Loucy (cell line): ENCODE measurements at regions not wholly inside any gene's neighbourhood (a gene's known extent, or its start where the extent isn't known, plus 50 kb on each side); places are given as distances from the start of the nearest gene placed in this dataset.

Source experiments
- H2AFZ ChIP-seq: fragments of 200-600 bp; sonication (generic); 2 replicates; pipeline ENCODE4 v1.6.0; 2016; ENCODE audit warnings: antibody characterized with exemption, mild to moderate bottlenecking, low read length, moderate library complexity
- H3F3A ChIP-seq: fragments of 200-600 bp; 2 replicates; pipeline ENCODE4 v1.6.0; 2016; ENCODE audit warnings: antibody characterized with exemption, low read depth, mild to moderate bottlenecking
- H3K27me3 ChIP-seq: fragments of 200-600 bp; sonication (generic); 2 replicates; pipeline ENCODE4 v1.6.1; 2014; ENCODE audit warnings: low read length, mild to moderate bottlenecking; ENCODE audit not compliant: insufficient read depth, poor library complexity, severe bottlenecking
- H3K36me3 ChIP-seq: fragments of 200-600 bp; sonication (generic); 2 replicates; pipeline ENCODE4 v1.6.1; 2016; ENCODE audit warnings: low read length; ENCODE audit not compliant: insufficient read depth
- H3K4me1 ChIP-seq: fragments of 200-600 bp; sonication (generic); 2 replicates; pipeline ENCODE4 v1.5.1; 2014; ENCODE audit warnings: low read length, mild to moderate bottlenecking; ENCODE audit not compliant: insufficient read depth, poor library complexity, severe bottlenecking
- H3K4me2 ChIP-seq: fragments of 200-600 bp; sonication (generic); 2 replicates; pipeline ENCODE4 v1.6.0; 2014; ENCODE audit warnings: antibody characterized with exemption, low read length, low read depth, mild to moderate bottlenecking; ENCODE audit not compliant: poor library complexity, severe bottlenecking
- H3K4me3 ChIP-seq: fragments of 200-600 bp; sonication (generic); 2 replicates; pipeline ENCODE4 v1.5.1; 2014; ENCODE audit warnings: low read length, mild to moderate bottlenecking, mixed read lengths; ENCODE audit not compliant: poor library complexity, severe bottlenecking
- H3K79me2 ChIP-seq: fragments of 200-600 bp; sonication (generic); 2 replicates; pipeline ENCODE4 v1.6.1; 2014; ENCODE audit warnings: low read length; ENCODE audit not compliant: insufficient read depth
- H3K9ac ChIP-seq: fragments of 200-600 bp; sonication (generic); 2 replicates; pipeline ENCODE4 v1.6.0; 2014; ENCODE audit warnings: mild to moderate bottlenecking, low read depth, low read length, moderate library complexity; ENCODE audit not compliant: poor library complexity, severe bottlenecking
- H3K9me2 ChIP-seq: fragments of 200-600 bp; sonication (generic); replicated peaks from 2 replicates; pipeline ENCODE4 v1.6.1; 2016; ENCODE audit warnings: low read depth, low read length, mixed read lengths
- H3K9me3 ChIP-seq: fragments of 200-600 bp; sonication (generic); 2 replicates; pipeline ENCODE4 v1.6.1; 2014; ENCODE audit warnings: mild to moderate bottlenecking, antibody characterized with exemption, low read length, low read depth; ENCODE audit not compliant: insufficient read depth
- H4K20me1 ChIP-seq: fragments of 200-600 bp; sonication (generic); 2 replicates; pipeline ENCODE4 v1.6.0; 2014; ENCODE audit warnings: antibody characterized with exemption, low read length, mild to moderate bottlenecking; ENCODE audit not compliant: insufficient read depth, poor library complexity, severe bottlenecking
- CTCF ChIP-seq: fragments of 200-600 bp; sonication (generic); conservative IDR thresholded peaks from 2 replicates; pipeline ENCODE4 v1.5.1; 2014; ENCODE audit warnings: mild to moderate bottlenecking, antibody characterized with exemption, low read length
- EZH2phosphoT487 ChIP-seq: fragments of 200-600 bp; IDR thresholded peaks from 2 replicates; pipeline ENCODE4 v1.6.1; 2018; ENCODE audit warnings: antibody characterized with exemption, mild to moderate bottlenecking, moderate library complexity, borderline replicate concordance

DNA sequence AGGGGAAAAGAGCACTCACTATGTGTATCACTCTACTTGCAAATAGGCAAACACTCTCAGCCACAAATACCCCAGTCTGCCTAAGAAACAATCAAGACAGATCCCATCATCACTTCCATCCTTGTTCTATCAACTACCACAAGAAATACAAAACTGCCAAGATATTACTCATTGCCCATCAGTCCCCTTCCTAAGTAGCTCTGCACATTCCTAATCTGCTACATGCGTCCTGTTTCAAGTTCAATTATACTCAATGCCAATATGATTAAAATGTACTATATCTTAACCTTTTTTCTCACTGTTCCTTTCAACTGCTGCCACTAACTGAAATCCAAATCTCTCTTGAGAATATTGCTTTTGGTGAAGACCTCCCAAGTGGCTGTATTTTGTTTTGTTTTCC lies 1688.4 kb downstream of the PLA2G4A start:
- no peaks in the 10 kb centered on the region for H3K36me3 ChIP-seq
- no peak overlapping the region for H2AFZ ChIP-seq
- TF ChIP-seq CTCF (no peak), EZH2phosphoT487 (no peak)
- H3K27me3 ChIP-seq = no peaks in the 10 kb centered on the region
- H4K20me1 ChIP-seq = no peaks in the 10 kb centered on the region
- H3K4me2 ChIP-seq = no peak overlapping the region
- no peak overlapping the region for H3K9ac ChIP-seq
- no peaks in the 10 kb centered on the region; the same call in 1 of the 2 replicates for H3K9me2 ChIP-seq
- no peaks in the 10 kb centered on the region for H3F3A ChIP-seq
- no peaks in the 10 kb centered on the region for H3K79me2 ChIP-seq
- no peaks in the 10 kb centered on the region for H3K9me3 ChIP-seq
- no peaks in the 10 kb centered on the region for H3K4me1 ChIP-seq
- no peak overlapping the region for H3K4me3 ChIP-seq

GRCh38 chr1:188551176-188551575 lies 1722.4 kb downstream of the PLA2G4A start:
- Histone ChIP-seq H3F3A (no peaks in the 10 kb centered on the region), H3K27me3 (no peaks in the 10 kb centered on the region), H4K20me1 (no peaks in the 10 kb centered on the region), H3K9me2 (no peaks in the 10 kb centered on the region), H3K4me2 (no peak overlapping the region), H3K9ac (no peak overlapping the region), H3K9me3 (no peaks in the 10 kb centered on the region), H3K4me1 (no peaks in the 10 kb centered on the region), H3K36me3 (no peaks in the 10 kb centered on the region), H2AFZ (no peak overlapping the region), H3K79me2 (no peaks in the 10 kb centered on the region), H3K4me3 (no peak overlapping the region)
- TF ChIP-seq CTCF (no peak), EZH2phosphoT487 (no peak)

DNA sequence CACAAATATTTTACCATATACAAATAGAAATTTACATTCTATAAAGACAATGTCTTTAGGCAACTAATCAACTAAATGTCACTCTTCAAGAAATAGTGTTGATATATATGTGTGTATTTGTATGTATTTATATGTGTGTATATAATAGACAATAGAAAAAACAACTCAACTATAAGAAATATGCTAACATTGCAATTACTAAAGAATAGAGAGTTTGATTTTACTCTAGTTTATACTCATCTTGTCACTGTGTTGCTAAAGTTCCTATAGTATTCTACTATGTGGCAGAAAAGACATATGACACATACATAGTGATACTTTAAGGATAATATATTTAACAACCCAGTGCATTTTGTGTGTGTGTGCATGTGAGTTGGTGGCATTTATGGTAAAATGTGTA lies 1728.3 kb downstream of the PLA2G4A start:
- H3K4me2 ChIP-seq = no peak overlapping the region
- no peaks in the 10 kb centered on the region for H3F3A ChIP-seq
- H3K27me3 ChIP-seq = no peaks in the 10 kb centered on the region
- H3K9me2 ChIP-seq = no peaks in the 10 kb centered on the region
- no peaks in the 10 kb centered on the region for H3K4me1 ChIP-seq
- TF ChIP-seq EZH2phosphoT487 (no peak), CTCF (no peak)
- H3K36me3 ChIP-seq = no peaks in the 10 kb centered on the region
- H3K9ac ChIP-seq = no peak overlapping the region
- no peak overlapping the region for H3K4me3 ChIP-seq
- no peaks in the 10 kb centered on the region for H4K20me1 ChIP-seq
- H2AFZ ChIP-seq = no peak overlapping the region
- H3K9me3 ChIP-seq = no peaks in the 10 kb centered on the region
- H3K79me2 ChIP-seq = no peaks in the 10 kb centered on the region
